ENCODE measurements at regions not wholly inside any gene's neighbourhood (a gene's known extent, or its start where the extent isn't known, plus 50 kb on each side); places are given as distances from the start of the nearest gene placed in this dataset.

DNA sequence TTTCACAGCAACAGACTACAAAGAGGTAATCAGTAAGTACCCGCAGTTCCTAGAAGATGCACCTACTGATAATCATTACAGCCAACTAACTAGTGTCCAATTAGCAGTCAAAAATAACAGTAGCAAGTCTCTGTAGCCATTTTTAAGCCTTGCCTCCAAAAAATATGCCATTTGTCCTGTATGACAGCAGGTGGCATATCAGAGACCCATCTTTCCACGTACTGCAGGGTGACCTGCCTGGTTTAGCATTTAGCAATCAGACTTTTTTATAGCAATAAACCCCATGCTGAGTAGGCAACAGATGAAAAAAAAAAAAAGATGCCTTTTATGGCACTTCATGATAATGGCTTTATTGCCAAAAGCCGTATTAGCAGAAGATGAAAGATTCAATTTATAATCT is 155.3 kb upstream of the LSM14A start:
- no peak for DNase-seq (ENCODE audit: low read depth, low spot score)
- Histone ChIP-seq H3K27ac (ENCODE audit: low read length) (no peak overlapping the region), H3K36me3 (ENCODE audit: control insufficient read depth, insufficient read depth, low read length) (no peaks in the 10 kb centered on the region), H3K27me3 (ENCODE audit: control insufficient read depth, insufficient read depth, low read length) (peaks cover 20% of the 10 kb centered on the region), H3K9me3 (ENCODE audit: control insufficient read depth, insufficient read depth, low read depth, low read length) (0 out of 2 replicates have a peak, but pooled peaks cover 4% of the 10 kb centered on the region), H3K4me1 (ENCODE audit: control insufficient read depth, insufficient read depth, low read length) (no peaks in the 10 kb centered on the region), H3K4me3 (ENCODE audit: low read depth in 2 of 2, low read length in 2 of 2) (no peak overlapping the region)
- ATAC-seq: no peak
- ChIA-PET POLR2A (no interaction called here), CTCF (interaction anchor here (0.6 kb wide), 1 partner anchor 293 kb away, joined by 3 read pairs; no protein-coding TSS in a partner anchor)
- intact Hi-C loops (cut with micrococcal nuclease; ENCODE audit: unreplicated experiment) (no loop called here), in situ Hi-C loops (cut with HindIII; ENCODE audit: low pct_unique_long_range_greater_than_20kb, low sequenced_read_pairs) (no loop called here)
- BruUV-seq (replicated peaks): no TSS peak
- TF ChIP-seq, protein P1, sequence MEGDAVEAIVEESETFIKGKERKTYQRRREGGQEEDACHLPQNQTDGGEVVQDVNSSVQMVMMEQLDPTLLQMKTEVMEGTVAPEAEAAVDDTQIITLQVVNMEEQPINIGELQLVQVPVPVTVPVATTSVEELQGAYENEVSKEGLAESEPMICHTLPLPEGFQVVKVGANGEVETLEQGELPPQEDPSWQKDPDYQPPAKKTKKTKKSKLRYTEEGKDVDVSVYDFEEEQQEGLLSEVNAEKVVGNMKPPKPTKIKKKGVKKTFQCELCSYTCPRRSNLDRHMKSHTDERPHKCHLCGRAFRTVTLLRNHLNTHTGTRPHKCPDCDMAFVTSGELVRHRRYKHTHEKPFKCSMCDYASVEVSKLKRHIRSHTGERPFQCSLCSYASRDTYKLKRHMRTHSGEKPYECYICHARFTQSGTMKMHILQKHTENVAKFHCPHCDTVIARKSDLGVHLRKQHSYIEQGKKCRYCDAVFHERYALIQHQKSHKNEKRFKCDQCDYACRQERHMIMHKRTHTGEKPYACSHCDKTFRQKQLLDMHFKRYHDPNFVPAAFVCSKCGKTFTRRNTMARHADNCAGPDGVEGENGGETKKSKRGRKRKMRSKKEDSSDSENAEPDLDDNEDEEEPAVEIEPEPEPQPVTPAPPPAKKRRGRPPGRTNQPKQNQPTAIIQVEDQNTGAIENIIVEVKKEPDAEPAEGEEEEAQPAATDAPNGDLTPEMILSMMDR (IDR thresholded peaks at IDR 0.05): peak; percentile 35; the same call in 1 of the 2 replicates
- TF ChIP-seq SIN3A (IDR thresholded peaks at IDR 0.05; ENCODE audit: borderline replicate concordance, insufficient read depth, low read depth, low read length): no peak
- TF ChIP-seq TCF7L2 (IDR thresholded peaks at IDR 0.05; ENCODE audit: low read depth, low read length): no peak

DNA sequence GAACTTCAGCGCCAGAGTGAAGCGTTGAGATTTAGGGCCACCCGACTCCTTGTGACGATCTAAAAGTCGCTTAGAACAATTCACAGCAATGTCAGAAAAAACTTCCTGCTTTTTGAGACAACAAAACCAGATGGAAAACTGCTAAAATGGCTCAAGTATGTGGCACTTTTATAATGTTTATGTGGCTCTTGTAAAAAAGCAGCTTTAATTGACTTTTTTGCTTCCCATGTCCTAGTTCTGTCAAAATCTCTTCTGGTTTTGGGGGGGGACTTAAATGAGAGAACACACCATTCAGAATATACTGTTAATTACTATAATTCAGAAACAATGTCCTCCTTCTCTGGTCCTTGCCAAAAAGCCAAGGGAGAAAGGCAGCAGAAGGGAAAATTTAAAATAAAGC is 154.7 kb upstream of the LSM14A start:
- Histone ChIP-seq H3K4me1 (ENCODE audit: control insufficient read depth, insufficient read depth, low read length) (no peaks in the 10 kb centered on the region), H3K36me3 (ENCODE audit: control insufficient read depth, insufficient read depth, low read length) (no peaks in the 10 kb centered on the region), H3K9me3 (ENCODE audit: control insufficient read depth, insufficient read depth, low read depth, low read length) (0 out of 2 replicates have a peak, but pooled peaks cover 4% of the 10 kb centered on the region), H3K27ac (ENCODE audit: low read length) (no peak overlapping the region), H3K4me3 (ENCODE audit: low read depth in 2 of 2, low read length in 2 of 2) (no peak overlapping the region), H3K27me3 (ENCODE audit: control insufficient read depth, insufficient read depth, low read length) (peaks cover 20% of the 10 kb centered on the region)
- ATAC-seq (no peak), DNase-seq (ENCODE audit: low read depth, low spot score) (no peak)
- ChIA-PET CTCF (no interaction called here), POLR2A (no interaction called here)
- BruUV-seq (replicated peaks): no TSS peak
- TF ChIP-seq SIN3A (IDR thresholded peaks at IDR 0.05; ENCODE audit: borderline replicate concordance, insufficient read depth, low read depth, low read length): no peak
- TF ChIP-seq, protein P1 (IDR thresholded peaks at IDR 0.05): no peak
- no peak for TF ChIP-seq POLR2AphosphoS5 (IDR thresholded peaks at IDR 0.05; ENCODE audit: low read depth, low read length)
- TF ChIP-seq, protein P2, sequence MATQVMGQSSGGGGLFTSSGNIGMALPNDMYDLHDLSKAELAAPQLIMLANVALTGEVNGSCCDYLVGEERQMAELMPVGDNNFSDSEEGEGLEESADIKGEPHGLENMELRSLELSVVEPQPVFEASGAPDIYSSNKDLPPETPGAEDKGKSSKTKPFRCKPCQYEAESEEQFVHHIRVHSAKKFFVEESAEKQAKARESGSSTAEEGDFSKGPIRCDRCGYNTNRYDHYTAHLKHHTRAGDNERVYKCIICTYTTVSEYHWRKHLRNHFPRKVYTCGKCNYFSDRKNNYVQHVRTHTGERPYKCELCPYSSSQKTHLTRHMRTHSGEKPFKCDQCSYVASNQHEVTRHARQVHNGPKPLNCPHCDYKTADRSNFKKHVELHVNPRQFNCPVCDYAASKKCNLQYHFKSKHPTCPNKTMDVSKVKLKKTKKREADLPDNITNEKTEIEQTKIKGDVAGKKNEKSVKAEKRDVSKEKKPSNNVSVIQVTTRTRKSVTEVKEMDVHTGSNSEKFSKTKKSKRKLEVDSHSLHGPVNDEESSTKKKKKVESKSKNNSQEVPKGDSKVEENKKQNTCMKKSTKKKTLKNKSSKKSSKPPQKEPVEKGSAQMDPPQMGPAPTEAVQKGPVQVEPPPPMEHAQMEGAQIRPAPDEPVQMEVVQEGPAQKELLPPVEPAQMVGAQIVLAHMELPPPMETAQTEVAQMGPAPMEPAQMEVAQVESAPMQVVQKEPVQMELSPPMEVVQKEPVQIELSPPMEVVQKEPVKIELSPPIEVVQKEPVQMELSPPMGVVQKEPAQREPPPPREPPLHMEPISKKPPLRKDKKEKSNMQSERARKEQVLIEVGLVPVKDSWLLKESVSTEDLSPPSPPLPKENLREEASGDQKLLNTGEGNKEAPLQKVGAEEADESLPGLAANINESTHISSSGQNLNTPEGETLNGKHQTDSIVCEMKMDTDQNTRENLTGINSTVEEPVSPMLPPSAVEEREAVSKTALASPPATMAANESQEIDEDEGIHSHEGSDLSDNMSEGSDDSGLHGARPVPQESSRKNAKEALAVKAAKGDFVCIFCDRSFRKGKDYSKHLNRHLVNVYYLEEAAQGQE (IDR thresholded peaks at IDR 0.05; ENCODE audit: insufficient read depth in 1 of 2, low read depth in 2 of 2, low read length in 1 of 2): no peak
- intact Hi-C loops (cut with micrococcal nuclease; ENCODE audit: unreplicated experiment) (no loop called here), in situ Hi-C loops (cut with HindIII; ENCODE audit: low pct_unique_long_range_greater_than_20kb, low sequenced_read_pairs) (no loop called here)
